WTC11 (cell line): ENCODE measurements at regions not wholly inside any gene's neighbourhood (a gene's known extent, or its start where the extent isn't known, plus 50 kb on each side); places are given as distances from the start of the nearest gene placed in this dataset.

Experiments
- ATAC-seq: fragments of 200-7000 bp; cut with Tn5 transposase; 2 replicates; pipeline ENCODE4 v1.10.0; 2021; ENCODE audit warnings: mild to moderate bottlenecking, moderate library complexity
- CTCF ChIA-PET: fragments of 300-600 bp; sonication (Branson Sonifier 250); formaldehyde crosslinking; loops from one replicate; lab custom pipeline; 2021; ENCODE audit warnings: antibody characterized with exemption; lab: Charles Lee
- POLR2A ChIA-PET: fragments of 350-600 bp; sonication (Branson Sonifier 250); formaldehyde crosslinking; loops from one replicate; lab custom pipeline; 2021; ENCODE audit warnings: antibody characterized with exemption; lab: Charles Lee
- DNase-seq: peaks from one replicate; pipeline ENCODE4 v3.0.0; 2021; ENCODE audit warnings: low spot score
- H3K27ac Mint-ChIP-seq: 2 replicates; pipeline ENCODE4 v1.8.0; 2021; ENCODE audit warnings: mixed read lengths
- H3K27me3 Mint-ChIP-seq: 2 replicates; pipeline ENCODE4 v1.8.0; 2021; ENCODE audit warnings: low read depth, mild to moderate bottlenecking, moderate library complexity, mixed read lengths
- H3K36me3 Mint-ChIP-seq: 2 replicates; pipeline ENCODE4 v1.8.0; 2021; ENCODE audit warnings: mixed read lengths
- H3K4me1 Mint-ChIP-seq: 2 replicates; pipeline ENCODE4 v1.8.0; 2022; ENCODE audit warnings: mixed read lengths
- H3K4me3 Mint-ChIP-seq: 2 replicates; pipeline ENCODE4 v1.8.0; 2021; ENCODE audit warnings: mild to moderate bottlenecking, moderate library complexity, mixed read lengths
- H3K9me3 Mint-ChIP-seq: 2 replicates; pipeline ENCODE4 v1.8.0; 2021; ENCODE audit warnings: mixed read lengths
- CBFB ChIP-seq: sonication (generic); formaldehyde crosslinking; IDR thresholded peaks from 2 replicates; pipeline ENCODE4 v1.8.1; 2022; ENCODE audit warnings: mild to moderate bottlenecking, low read depth, missing genetic modification reagents
- CTCF ChIP-seq: fragments of 200-600 bp; IDR thresholded peaks from 2 replicates; pipeline ENCODE4 v1.8.0; 2022; ENCODE audit warnings: antibody characterized with exemption
- E2F1 ChIP-seq: sonication (generic); formaldehyde crosslinking; IDR thresholded peaks from 2 replicates; pipeline ENCODE4 v1.8.0; 2022; ENCODE audit warnings: mild to moderate bottlenecking, missing genetic modification reagents
- E2F5 ChIP-seq: sonication (generic); formaldehyde crosslinking; IDR thresholded peaks from 2 replicates; pipeline ENCODE4 v1.8.1; 2022; ENCODE audit warnings: mild to moderate bottlenecking, moderate library complexity, missing genetic modification reagents
- FOXP4 ChIP-seq: sonication (generic); formaldehyde crosslinking; IDR thresholded peaks from 2 replicates; pipeline ENCODE4 v1.8.0; 2022; ENCODE audit warnings: mild to moderate bottlenecking, missing genetic modification reagents
- GTF2I ChIP-seq: fragments of 250-450 bp; sonication (Bioruptor Pico); conservative IDR thresholded peaks from 2 replicates; pipeline ENCODE4 v1.4.0; 2021; ENCODE audit warnings: mild to moderate bottlenecking
- JAZF1 ChIP-seq: fragments of 250-450 bp; sonication (Bioruptor Pico); IDR thresholded peaks from 2 replicates; pipeline ENCODE4 v1.9.0; 2021; ENCODE audit warnings: moderate library complexity, mild to moderate bottlenecking, inconsistent platforms
- MAX ChIP-seq: sonication (generic); formaldehyde crosslinking; IDR thresholded peaks from 2 replicates; pipeline ENCODE4 v1.8.0; 2022; ENCODE audit warnings: mild to moderate bottlenecking, missing genetic modification reagents
- MLX ChIP-seq: sonication (generic); formaldehyde crosslinking; IDR thresholded peaks from 2 replicates; pipeline ENCODE4 v1.8.1; 2023; ENCODE audit warnings: mild to moderate bottlenecking, missing genetic modification reagents, moderate library complexity
- SMAD3 ChIP-seq: sonication (generic); formaldehyde crosslinking; IDR thresholded peaks from 2 replicates; pipeline ENCODE4 v1.8.0; 2022; ENCODE audit warnings: missing genetic modification reagents, mild to moderate bottlenecking, borderline replicate concordance
- TEAD4 ChIP-seq: sonication (generic); formaldehyde crosslinking; IDR thresholded peaks from 2 replicates; pipeline ENCODE4 v1.8.0; 2022; ENCODE audit warnings: mild to moderate bottlenecking, missing genetic modification reagents
- ZBTB21 ChIP-seq: sonication (generic); formaldehyde crosslinking; IDR thresholded peaks from 2 replicates; pipeline ENCODE4 v1.8.1; 2023; ENCODE audit warnings: mild to moderate bottlenecking, missing genetic modification reagents, borderline replicate concordance
- ZNF281 ChIP-seq: sonication (generic); formaldehyde crosslinking; IDR thresholded peaks from 2 replicates; pipeline ENCODE4 v1.8.0; 2023; ENCODE audit warnings: mild to moderate bottlenecking, missing genetic modification reagents

- TF ChIP-seq E2F5 (CRISPR knock-in tag) (no peak), CBFB (CRISPR knock-in tag) (no peak), MLX (CRISPR knock-in tag) (no peak), ZNF281 (no peak), E2F1 (CRISPR knock-in tag) (no peak), SMAD3 (CRISPR knock-in tag) (no peak), TEAD4 (CRISPR knock-in tag) (no peak), CTCF (no peak), GTF2I (CRISPR knock-in tag) (no peak), JAZF1 (no peak)
- no peak overlapping the region for H3K4me3 Mint-ChIP-seq
- H3K9me3 Mint-ChIP-seq = peaks cover 6% of the 10 kb centered on the region
- no peak overlapping the region for H3K27ac Mint-ChIP-seq
- ChIA-PET POLR2A (no interaction called here), CTCF (interaction anchor here (1.4 kb wide), 1 partner anchor 152 kb away, joined by 3 read pairs; no protein-coding TSS in a partner anchor)
- ATAC-seq (no peak), DNase-seq (no peak)
- peaks cover 14% of the 10 kb centered on the region for H3K27me3 Mint-ChIP-seq
- peaks cover 8% of the 10 kb centered on the region; the same call in 1 of the 2 replicates for H3K4me1 Mint-ChIP-seq
- H3K36me3 Mint-ChIP-seq = peaks cover 3% of the 10 kb centered on the region
Measured at GRCh38 chr11:119860561-119861094, 131.6 kb upstream of the NECTIN1 start.

- H3K4me3 Mint-ChIP-seq = no peak overlapping the region
- DNase-seq = no peak
- H3K27ac Mint-ChIP-seq = no peak overlapping the region
- POLR2A ChIA-PET = no interaction called here
- CTCF ChIA-PET = interaction anchor here (1.4 kb wide), 1 partner anchor 153 kb away, joined by 3 read pairs; no protein-coding TSS in a partner anchor
- H3K9me3 Mint-ChIP-seq = peaks cover 6% of the 10 kb centered on the region
- TF ChIP-seq MAX (no peak), ZBTB21 (no peak), FOXP4 (CRISPR knock-in tag) (no peak)
- TF ChIP-seq, all 79 proteins: peak for 0
- peaks cover 8% of the 10 kb centered on the region; the same call in 1 of the 2 replicates for H3K4me1 Mint-ChIP-seq
- peaks cover 14% of the 10 kb centered on the region for H3K27me3 Mint-ChIP-seq
- H3K36me3 Mint-ChIP-seq = peaks cover 3% of the 10 kb centered on the region
- ATAC-seq = no peak
Measured at GRCh38 chr11:119859684-119860083, 130.7 kb upstream of the NECTIN1 start.
